DND-41 (cell line): ENCODE measurements at regions not wholly inside any gene's neighbourhood (a gene's known extent, or its start where the extent isn't known, plus 50 kb on each side); places are given as distances from the start of the nearest gene placed in this dataset.

ENCODE experiments used
- ATAC-seq: fragments of 200-7000 bp; cut with Tn5 transposase; 3 replicates; pipeline ENCODE4 v1.9.1; 2021; ENCODE audit warnings: low read depth; ENCODE audit not compliant: insufficient read depth
- DNase-seq: peaks from one replicate; pipeline ENCODE4 v3.0.0-alpha.2; 2020
- H2AFZ ChIP-seq: 2 replicates; pipeline ENCODE4 v1.6.0; 2012; ENCODE audit warnings: low read depth, low read length
- H3K27ac ChIP-seq: 2 replicates; pipeline ENCODE4 v1.5.1; 2012; ENCODE audit warnings: low read length, inconsistent platforms
- H3K27me3 ChIP-seq: fragments of 200-600 bp; sonication (generic); 2 replicates; pipeline ENCODE4 v1.6.0; 2012; ENCODE audit warnings: low read length, mild to moderate bottlenecking, inconsistent platforms; ENCODE audit not compliant: insufficient read depth, poor library complexity
- H3K36me3 ChIP-seq: 2 replicates; pipeline ENCODE4 v1.5.1; 2012; ENCODE audit warnings: low read length, inconsistent platforms; ENCODE audit not compliant: insufficient read depth
- H3K4me1 ChIP-seq: 2 replicates; pipeline ENCODE4 v1.5.1; 2012; ENCODE audit warnings: mild to moderate bottlenecking, low read length; ENCODE audit not compliant: insufficient read depth
- H3K4me2 ChIP-seq: 2 replicates; pipeline ENCODE4 v1.6.0; 2012; ENCODE audit warnings: mild to moderate bottlenecking, moderate library complexity, low read length, inconsistent platforms; ENCODE audit not compliant: insufficient read depth
- H3K4me3 ChIP-seq, 2 experiments: fragments of 200-600 bp in 1 of 2; shearing (Covaris generic) in 1 of 2; 2 replicates each; pipeline ENCODE4 v1.5.1; 2012 to 2016; ENCODE audit warnings: inconsistent platforms in 2 of 2, low read length in 2 of 2, mild to moderate bottlenecking in 2 of 2, low read depth in 1 of 2, moderate library complexity in 1 of 2
- H3K79me2 ChIP-seq: 2 replicates; pipeline ENCODE4 v1.6.0; 2012; ENCODE audit warnings: low read length, inconsistent platforms; ENCODE audit not compliant: insufficient read depth
- H3K9ac ChIP-seq: 2 replicates; pipeline ENCODE4 v1.6.0; 2012; ENCODE audit warnings: low read depth, mild to moderate bottlenecking, inconsistent platforms, low read length, moderate library complexity
- H3K9me3 ChIP-seq: 2 replicates; pipeline ENCODE4 v1.5.1; 2012; ENCODE audit warnings: low read length, moderate library complexity, mild to moderate bottlenecking, inconsistent platforms; ENCODE audit not compliant: insufficient read depth, severe bottlenecking
- H4K20me1 ChIP-seq: 2 replicates; pipeline ENCODE4 v1.6.0; 2012; ENCODE audit warnings: low read length; ENCODE audit not compliant: insufficient read depth
- EZH2 ChIP-seq: IDR thresholded peaks from 3 replicates; pipeline ENCODE4 v1.6.1; 2012; ENCODE audit warnings: borderline replicate concordance, low read depth, mild to moderate bottlenecking, moderate library complexity, low read length, inconsistent platforms; ENCODE audit not compliant: severe bottlenecking
- TF ChIP-seq, protein P1 (sequence below): IDR thresholded peaks from 2 replicates; pipeline ENCODE4 v1.5.1; 2012; ENCODE audit warnings: borderline replicate concordance, low read length, moderate library complexity, mild to moderate bottlenecking; ENCODE audit not compliant: poor library complexity, severe bottlenecking; ENCODE audit errors: extremely low read depth

DNA sequence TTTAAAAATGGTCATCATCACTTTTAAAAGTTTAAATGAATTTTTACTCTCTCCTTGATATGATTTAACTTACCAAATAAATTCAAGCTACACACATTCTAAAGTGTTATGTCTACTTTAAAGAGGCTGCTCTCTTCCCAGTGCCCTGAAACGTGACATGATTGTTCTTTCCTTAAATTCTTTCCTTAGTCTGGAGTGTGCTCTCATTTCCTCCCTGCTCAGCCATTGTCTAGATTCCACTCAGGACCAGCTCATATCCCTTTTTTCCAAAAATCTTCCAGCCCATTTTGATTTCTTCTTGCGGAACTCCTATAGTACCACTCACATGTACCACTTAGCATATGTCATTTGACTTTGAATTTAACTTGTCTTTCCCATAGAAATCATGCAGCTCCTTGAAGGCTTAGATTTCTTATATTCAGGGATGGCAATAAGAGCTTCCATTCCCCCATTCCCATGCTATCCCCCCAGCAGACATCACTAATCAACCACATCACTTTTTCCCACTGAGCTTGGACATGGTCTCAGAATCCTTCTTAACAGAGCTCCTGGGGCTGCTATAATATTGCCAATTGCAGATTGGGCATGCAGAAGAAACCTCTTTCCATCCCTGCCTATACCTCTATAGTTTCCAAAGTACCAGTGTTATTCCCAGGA is 54.7 kb upstream of the ITPKB start:
- Histone ChIP-seq H3K27ac (no peak overlapping the region), H3K9ac (no peak overlapping the region), H3K9me3 (no peaks in the 10 kb centered on the region), H3K36me3 (no peaks in the 10 kb centered on the region), H3K27me3 (peaks cover 5% of the 10 kb centered on the region), H2AFZ (no peak overlapping the region), H4K20me1 (no peaks in the 10 kb centered on the region), H3K79me2 (no peaks in the 10 kb centered on the region), H3K4me3 (no peak overlapping the region), H3K4me2 (no peak overlapping the region), H3K4me1 (peaks cover 6% of the 10 kb centered on the region)
- TF ChIP-seq, protein P1, sequence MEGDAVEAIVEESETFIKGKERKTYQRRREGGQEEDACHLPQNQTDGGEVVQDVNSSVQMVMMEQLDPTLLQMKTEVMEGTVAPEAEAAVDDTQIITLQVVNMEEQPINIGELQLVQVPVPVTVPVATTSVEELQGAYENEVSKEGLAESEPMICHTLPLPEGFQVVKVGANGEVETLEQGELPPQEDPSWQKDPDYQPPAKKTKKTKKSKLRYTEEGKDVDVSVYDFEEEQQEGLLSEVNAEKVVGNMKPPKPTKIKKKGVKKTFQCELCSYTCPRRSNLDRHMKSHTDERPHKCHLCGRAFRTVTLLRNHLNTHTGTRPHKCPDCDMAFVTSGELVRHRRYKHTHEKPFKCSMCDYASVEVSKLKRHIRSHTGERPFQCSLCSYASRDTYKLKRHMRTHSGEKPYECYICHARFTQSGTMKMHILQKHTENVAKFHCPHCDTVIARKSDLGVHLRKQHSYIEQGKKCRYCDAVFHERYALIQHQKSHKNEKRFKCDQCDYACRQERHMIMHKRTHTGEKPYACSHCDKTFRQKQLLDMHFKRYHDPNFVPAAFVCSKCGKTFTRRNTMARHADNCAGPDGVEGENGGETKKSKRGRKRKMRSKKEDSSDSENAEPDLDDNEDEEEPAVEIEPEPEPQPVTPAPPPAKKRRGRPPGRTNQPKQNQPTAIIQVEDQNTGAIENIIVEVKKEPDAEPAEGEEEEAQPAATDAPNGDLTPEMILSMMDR = no peak
- TF ChIP-seq EZH2 = no peak
- ATAC-seq (no peak), DNase-seq (no peak)

DNA sequence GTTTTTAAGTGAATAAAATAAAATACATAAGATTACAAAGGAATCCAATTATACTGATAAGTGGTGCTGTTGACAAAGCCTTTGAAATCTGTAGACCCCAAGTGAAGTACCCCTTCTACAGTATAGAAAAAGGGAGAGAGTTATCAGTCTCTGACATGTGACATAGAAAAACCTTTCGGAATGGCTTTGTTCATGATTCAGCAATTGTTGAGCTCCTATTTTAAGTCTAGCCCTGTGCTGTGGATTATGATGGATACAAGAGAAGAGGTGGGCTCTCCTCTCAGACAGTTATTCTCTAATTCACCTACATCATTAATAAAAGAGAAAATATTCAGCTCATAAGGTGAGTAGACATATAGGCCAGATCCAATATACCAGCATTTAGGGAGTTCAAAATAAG is 53.3 kb upstream of the ITPKB start:
- ATAC-seq (no peak), DNase-seq (no peak)
- Histone ChIP-seq H2AFZ (no peak overlapping the region), H3K27me3 (peaks cover 5% of the 10 kb centered on the region), H3K4me1 (no peaks in the 10 kb centered on the region), H3K4me2 (no peak overlapping the region), H3K36me3 (no peaks in the 10 kb centered on the region), H3K79me2 (no peaks in the 10 kb centered on the region), H3K9me3 (no peaks in the 10 kb centered on the region), H3K4me3 (no peak overlapping the region), H3K27ac (no peak overlapping the region), H4K20me1 (no peaks in the 10 kb centered on the region), H3K9ac (no peak overlapping the region)
- no peak for TF ChIP-seq EZH2
- TF ChIP-seq, protein P1 = no peak

DNA sequence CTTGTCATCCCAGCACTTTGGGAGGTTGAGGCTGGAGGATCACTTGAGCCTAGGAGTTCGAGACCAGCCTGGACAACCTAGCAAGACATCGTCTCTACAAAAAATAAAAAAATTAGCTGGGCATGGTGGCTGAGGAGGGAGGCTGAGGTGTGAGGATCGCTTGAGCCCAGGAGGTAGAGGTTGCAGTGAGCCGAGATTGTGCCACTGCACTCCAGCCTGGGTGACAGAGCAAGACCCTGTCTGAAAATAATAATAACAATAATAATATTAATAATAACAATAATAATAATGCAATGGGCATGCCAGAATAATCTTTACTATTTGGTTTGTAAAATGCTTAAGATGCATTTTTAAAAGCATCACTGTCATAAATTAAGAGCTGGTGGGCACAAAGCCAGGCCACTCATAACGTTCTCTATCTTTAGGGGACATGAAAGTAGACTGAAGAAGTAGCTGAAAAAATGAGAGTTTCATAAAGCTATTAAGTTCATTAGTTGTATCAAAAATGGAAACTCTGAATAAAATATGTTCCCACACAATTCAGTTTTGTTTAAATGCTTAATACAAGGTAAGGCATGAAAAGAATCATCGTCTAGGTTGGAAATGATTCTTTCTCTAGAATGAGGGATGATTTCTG is 51.6 kb upstream of the ITPKB start:
- Histone ChIP-seq H3K4me2 (no peak overlapping the region), H3K36me3 (no peaks in the 10 kb centered on the region), H3K27ac (no peak overlapping the region), H2AFZ (no peak overlapping the region), H4K20me1 (no peaks in the 10 kb centered on the region), H3K4me3 (no peak overlapping the region), H3K9me3 (no peaks in the 10 kb centered on the region), H3K4me1 (no peaks in the 10 kb centered on the region), H3K9ac (no peak overlapping the region), H3K27me3 (peaks cover 5% of the 10 kb centered on the region), H3K79me2 (no peaks in the 10 kb centered on the region)
- TF ChIP-seq EZH2 = no peak
- TF ChIP-seq, protein P1 = no peak
- DNase-seq (no peak), ATAC-seq (no peak)
